HEK293T (cell line): ENCODE measurements at regions not wholly inside any gene's neighbourhood (a gene's known extent, or its start where the extent isn't known, plus 50 kb on each side); places are given as distances from the start of the nearest gene placed in this dataset.

Experiments used
- CTBP1 ChIP-seq: fragments of 450-650 bp; IDR thresholded peaks from 2 replicates; pipeline ENCODE4 v1.6.1; 2016; ENCODE audit warnings: borderline replicate concordance
- FOXM1 ChIP-seq: fragments of 450-650 bp; IDR thresholded peaks from 2 replicates; pipeline ENCODE4 v1.6.1; 2017; ENCODE audit warnings: mild to moderate bottlenecking, borderline replicate concordance
- NFRKB ChIP-seq: fragments of 450-650 bp; IDR thresholded peaks from 2 replicates; pipeline ENCODE4 v1.6.1; 2016; ENCODE audit warnings: mild to moderate bottlenecking, moderate library complexity

DNA sequence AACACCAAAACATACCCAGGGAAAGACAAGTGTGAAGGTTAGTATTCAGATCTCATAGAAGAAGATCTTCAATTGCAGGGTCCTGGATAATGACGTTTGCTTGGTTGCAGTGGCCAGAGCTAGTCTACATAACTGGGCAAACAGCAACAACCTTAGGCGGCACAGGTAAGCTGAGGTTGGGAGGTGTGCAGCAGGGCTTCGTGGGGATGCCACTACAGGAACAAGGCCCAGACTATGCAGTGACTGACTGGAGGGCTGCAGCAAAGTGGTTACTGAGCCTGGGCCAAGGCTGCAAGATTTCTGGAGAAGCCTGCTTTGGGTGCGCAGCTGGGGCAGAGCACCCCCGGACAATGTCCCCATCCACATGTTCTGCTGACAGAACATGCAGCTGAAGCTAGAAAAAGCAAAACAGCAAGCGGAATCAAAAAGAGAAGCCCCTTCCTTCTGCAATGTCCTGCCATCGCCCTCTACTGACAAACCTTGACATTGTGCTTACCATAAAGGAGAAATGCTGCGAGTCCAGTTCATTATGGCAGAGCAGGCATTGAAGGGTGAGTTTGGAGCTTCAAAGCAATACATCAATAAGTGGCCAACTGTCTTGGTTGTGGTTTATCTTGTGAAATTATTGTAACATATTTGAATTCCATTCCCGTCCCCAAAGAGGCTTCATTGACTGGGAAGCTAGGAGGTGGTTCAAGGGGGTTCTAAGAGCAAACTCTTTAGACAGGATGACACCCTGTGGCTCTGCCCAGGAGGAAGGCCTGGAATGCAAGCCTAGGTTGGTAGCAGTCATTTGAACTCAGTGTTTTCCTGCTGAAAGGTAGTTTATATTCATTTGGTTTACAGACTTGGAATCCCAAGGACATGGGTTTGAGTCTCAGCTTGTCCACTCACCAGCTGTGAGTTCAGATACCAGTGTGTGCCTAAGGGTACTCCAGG lies 217.0 kb downstream of the PDCD6IP start:
- TF ChIP-seq FOXM1, result no peak
- TF ChIP-seq CTBP1, result no peak
- no peak for TF ChIP-seq NFRKB
